Stimulated activated naive CD8-positive, alpha-beta T cell treated with anti-CD3 and anti-CD28 coated beads, Interleukin-15, Interleukin-2, amounts not matched to agents 100 U/mL and 50 U/mL, for 24 hours (primary cell): ENCODE measurements at regions not wholly inside any gene's neighbourhood (a gene's known extent, or its start where the extent isn't known, plus 50 kb on each side); places are given as distances from the start of the nearest gene placed in this dataset.

Experiments used
- ATAC-seq: fragments of 150-1000 bp; cut with Tn5 transposase; one replicate; pipeline ENCODE4 v1.10.0; 2021
- DNase-seq: peaks from one replicate; pipeline ENCODE4 v3.0.0; 2021

GRCh38 chr13:47119575-47120235 is 222.9 kb upstream of the HTR2A start:
- ATAC-seq: no peak
- no peak for DNase-seq

- ATAC-seq (no peak), DNase-seq (no peak)
Observed at GRCh38 chr13:47117268-47117667, 220.4 kb upstream of the HTR2A start.

DNA sequence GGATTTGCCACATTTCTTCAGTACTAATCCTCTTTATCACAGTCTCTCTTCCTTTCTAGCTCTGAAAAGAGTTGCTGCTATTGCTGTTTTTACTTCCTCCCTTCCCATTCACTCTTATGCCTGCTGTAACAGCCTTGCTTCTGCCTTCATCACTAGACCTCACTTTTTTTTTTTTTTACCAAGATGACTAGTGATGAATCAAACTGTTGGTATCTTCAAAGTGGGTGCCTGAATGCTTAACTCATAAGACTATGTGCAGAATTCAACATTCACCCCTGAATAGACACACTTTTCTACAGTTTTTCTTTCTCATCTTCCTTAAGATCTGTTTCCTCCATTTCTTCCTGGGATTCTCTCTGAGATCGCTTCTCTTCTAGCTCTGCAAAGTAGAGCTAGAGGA is 217.2 kb upstream of the HTR2A start:
- no peak for DNase-seq
- ATAC-seq: no peak

- ATAC-seq: no peak
- DNase-seq: no peak
Observed at GRCh38 chr13:47112903-47113299, 216.0 kb upstream of the HTR2A start.

DNA sequence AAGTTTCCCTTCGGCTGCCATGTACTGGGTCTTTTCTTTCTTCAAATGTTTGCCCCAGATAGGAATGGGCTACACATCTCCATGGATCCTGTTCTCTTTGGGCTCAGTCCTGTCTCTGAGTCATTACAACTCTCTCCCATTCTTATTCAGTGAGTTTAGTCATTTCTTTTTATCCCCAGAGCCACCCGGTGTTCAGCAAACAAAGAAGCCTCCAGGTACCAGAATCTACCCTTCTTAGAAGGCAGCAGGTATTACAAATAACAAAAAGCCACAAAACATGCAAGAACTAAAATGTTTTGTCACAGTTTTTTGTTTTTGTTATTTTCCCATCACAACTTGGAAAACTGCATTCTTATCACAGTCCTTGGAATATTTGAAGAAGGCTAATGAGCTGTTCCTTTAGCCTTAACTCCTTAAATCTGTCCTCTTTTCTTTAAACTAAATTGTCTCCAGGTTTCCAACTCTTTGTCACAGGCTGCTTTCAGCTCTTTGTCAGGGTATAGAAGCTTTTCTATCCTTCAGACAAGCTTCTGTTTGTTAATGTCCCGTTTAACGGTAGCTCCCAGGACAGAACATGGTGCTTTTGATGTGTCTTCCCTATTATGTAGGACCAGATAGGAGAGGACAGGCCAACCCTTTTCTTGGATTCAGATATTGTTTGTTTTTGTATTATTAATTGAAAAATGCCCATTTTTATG is 215.5 kb upstream of the HTR2A start:
- DNase-seq (no peak), ATAC-seq (no peak)

DNA sequence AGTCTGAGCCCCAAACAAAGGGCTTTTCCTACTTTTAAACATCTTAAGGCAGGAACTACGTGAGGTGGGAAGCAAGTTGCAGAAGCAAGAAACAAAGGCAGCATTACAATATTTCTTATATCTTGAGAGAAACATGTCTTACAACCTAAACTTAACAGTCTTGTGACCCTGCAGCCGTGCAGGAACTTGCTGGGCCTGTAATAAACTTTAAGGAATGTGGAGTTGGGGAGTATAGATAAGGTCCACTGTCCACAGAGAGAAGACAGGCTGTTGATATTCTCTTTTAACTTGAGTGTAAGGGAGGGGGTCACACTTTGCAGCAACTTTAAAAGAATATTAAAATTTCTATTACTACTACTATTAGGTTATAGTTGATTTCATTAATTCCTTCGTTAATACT is 214.6 kb upstream of the HTR2A start:
- DNase-seq (no peak), ATAC-seq (no peak)

DNA sequence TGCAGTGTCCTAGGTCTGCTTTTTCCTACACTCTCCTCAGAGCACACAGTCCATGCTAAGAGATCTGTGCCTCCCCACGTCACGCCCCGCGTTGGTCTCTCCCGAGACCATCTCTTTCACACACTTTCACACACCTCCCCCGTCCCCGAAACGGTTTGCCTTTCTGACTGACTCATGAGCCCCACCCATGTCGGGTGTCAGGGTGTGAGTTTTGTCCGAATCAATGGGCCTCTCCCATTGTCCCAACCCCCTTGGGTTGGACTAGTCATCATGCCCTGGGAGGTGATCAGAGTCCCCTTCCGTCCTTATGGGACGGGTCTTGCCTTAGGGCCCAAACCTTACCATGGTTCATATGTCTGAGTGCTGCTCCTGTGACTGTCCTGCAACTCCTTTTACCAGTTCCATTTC is 214.0 kb upstream of the HTR2A start:
- DNase-seq: no peak
- no peak for ATAC-seq

DNA sequence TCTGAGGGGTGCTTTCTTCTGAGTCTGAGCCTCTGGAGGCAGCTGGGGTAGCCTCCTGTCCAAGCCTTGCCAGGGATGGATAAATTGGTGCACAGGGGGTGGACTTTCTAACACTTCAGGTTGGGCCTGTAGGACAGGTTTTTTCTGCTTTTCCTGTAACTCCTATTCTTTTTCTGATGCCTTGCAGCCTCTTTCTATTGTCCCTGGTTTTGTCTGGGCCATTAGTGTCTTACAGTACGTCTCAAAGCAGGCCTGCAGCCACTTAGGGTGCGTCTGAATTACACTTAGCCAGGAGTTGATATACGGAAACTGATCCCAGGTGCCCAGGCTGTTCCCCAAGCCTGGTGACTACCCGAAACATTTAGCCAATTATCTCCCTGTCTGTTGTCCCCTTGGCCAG is 213.3 kb upstream of the HTR2A start:
- ATAC-seq: no peak
- no peak for DNase-seq

DNA sequence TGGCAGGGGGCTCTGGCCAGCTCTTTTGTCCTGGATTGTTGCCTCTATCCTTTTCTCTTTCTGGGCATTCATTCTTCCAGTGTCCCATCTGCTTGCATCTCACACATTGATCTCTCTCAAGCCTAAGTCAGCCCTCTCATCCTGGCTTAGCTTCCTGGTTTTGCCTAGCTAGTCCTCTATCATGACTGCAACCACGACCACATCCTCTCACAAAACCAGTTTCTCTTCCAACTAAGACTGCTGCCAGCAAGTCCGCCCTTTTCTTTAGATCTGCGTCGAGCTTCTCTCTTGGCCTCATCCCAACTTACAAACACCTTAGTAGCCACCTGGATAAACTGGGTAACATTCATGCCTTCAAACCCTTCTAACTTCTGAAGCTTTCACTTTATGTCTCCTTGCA is 212.2 kb upstream of the HTR2A start:
- no peak for DNase-seq
- ATAC-seq: no peak

GRCh38 chr13:47100214-47100853 is 203.5 kb upstream of the HTR2A start:
- DNase-seq: no peak
- no peak for ATAC-seq

DNA sequence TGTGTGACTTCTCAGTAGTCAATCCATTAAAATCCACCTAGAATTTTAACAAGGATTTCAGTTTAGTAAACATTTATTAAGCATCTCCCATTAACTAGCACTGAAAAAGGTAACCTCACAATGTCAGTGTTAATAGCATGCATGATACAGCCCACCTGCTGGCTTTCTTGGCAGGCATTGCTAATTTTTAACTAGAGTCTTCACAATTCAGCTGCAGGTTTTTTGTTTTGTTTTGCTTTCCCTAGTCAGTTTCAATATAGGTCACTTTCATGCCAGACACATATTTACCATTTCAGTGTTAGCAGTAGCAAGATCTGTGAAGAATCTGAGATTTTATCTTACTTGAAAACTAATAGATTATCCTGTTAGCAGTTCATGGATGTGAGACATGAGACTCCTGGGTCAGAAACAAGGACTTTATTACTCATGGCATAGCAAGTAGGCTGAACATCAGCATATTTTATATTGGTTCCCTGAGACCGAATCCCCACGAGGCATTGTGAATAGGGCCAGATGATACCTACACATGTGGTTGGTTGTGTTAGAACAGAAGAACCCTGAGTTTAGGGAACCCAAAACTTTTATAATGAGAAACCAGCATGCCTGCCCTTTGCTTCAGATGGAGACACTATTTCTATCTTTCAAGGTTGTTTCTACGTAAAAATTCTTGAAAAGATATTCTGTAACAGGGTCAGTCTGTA is 198.0 kb upstream of the HTR2A start:
- ATAC-seq (no peak), DNase-seq (no peak)

DNA sequence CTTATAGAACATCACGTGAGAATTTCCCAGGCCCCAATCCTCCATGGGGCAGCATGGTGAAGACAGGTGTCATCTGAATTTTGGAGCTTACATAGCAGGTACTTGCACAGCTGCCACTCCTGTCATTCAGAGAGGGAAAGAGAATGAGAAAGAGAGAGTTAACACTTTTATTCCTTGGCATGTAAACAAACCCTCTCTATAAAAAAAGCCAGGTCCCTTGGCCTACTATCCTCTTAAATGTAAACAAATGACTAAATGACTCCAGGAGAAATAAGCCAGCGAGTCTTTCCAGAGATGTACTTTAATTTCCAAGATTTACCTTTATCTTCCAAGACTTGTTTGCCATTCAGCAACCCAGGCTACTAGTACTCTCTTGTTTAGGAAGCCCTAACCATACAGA is 195.3 kb upstream of the HTR2A start:
- ATAC-seq (no peak), DNase-seq (no peak)

DNA sequence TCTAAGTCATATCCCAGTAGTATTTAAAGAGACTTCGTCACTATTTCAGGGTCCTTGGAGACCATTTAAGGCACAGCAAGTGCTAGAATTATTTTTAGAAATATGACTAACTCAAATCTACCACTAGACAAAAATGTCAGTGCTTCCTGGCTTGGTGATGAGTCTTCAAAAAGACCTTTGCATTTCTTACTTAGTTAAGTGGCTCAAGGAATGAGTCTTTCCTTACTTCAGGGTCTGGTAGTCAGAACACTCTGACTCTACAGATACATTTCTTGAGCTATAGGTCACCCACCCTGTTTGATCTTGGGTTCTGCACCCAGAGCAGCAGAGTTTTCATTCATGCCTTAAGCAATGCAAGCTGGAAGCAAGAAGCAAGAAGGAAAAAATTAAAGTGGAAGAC is 191.0 kb upstream of the HTR2A start:
- ATAC-seq (no peak), DNase-seq (no peak)

DNA sequence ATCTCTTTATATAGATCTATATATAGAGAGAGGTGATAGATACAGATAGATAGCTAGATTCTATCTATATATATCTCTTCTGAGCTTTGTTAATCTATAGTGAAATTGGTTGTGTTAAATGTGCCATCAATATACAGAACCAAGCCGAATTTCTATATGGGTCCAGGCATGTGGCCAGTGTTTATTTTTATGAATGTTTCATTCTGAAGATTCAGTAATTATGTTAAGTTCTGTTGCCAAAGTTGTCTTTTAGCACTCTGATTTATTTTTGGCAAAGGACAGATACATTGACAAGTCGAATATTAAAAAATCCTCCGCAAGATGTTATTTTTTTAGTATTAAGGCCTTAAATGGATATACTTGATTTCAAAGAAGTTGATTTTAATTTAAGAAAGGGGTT is 190.4 kb upstream of the HTR2A start:
- no peak for ATAC-seq
- no peak for DNase-seq

GRCh38 chr13:47085346-47085745 is 188.5 kb upstream of the HTR2A start:
- no peak for ATAC-seq
- DNase-seq: no peak

GRCh38 chr13:47081850-47082249 is 185.0 kb upstream of the HTR2A start:
- DNase-seq (no peak), ATAC-seq (no peak)

DNA sequence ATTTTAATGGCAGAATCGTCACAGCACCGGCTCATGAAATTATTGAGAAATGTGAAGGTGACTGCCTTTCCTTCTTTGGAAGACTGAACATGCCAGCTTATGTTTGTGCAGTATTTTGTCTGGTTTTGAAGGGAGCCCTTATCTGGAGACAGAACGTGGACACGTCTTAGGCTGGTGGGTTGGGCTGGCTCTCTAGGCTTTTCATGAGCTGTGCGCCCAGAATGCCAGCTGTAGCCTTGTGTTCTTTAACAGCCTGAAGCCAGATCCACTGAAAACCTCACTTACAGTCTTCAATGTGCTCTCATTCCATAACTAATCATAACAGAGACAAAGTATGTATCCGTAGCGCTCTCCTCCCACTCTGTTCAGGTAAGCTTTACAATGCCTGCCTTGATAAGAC is 184.4 kb upstream of the HTR2A start:
- DNase-seq (no peak), ATAC-seq (no peak)

- ATAC-seq (no peak), DNase-seq (no peak)
Observed at GRCh38 chr13:47080621-47081020, 183.8 kb upstream of the HTR2A start.

DNA sequence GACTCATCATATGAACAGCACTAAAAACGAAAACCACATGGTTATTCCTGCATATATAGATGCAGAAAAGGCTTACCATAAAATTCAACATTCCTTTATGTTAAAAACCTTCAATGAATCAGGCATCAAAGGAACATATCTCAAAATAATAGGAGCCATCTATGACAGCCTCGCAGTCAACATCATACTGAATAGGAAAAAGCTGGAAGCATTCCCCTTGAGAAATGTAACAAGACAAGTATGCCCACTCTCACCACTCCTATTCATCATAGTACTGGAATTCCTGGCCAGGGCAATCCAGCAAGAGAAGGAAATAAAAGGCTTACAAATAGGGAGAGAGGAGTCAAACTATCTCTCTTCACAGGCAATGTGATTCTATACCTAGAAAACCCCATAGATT is 179.6 kb upstream of the HTR2A start:
- no peak for ATAC-seq
- no peak for DNase-seq

- no peak for ATAC-seq
- no peak for DNase-seq
Observed at GRCh38 chr13:47069133-47069532, 172.3 kb upstream of the HTR2A start.

- no peak for ATAC-seq
- DNase-seq: no peak
Observed at GRCh38 chr13:47067306-47067705, 170.5 kb upstream of the HTR2A start.

DNA sequence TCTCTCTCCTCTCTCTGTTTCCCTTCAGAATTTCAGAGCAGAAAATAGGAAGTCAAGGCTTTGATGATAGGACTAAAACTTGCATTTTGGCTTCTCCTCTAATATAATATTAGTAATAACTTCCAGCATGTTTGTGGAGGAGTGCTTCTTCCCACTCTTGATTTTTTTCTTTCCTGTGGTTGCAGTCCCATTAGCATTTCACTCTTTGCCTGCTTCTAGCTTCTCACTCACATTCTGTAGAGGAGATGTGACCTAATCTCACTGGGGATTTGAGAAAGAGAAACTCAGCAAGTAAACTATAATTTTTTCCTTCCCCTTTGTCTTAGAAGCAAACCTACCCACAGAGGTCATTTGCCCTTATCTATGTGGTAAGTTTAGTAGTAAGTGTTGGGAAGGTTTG is 169.4 kb upstream of the HTR2A start:
- no peak for ATAC-seq
- DNase-seq: no peak

- no peak for DNase-seq
- ATAC-seq: no peak
Observed at GRCh38 chr13:47064381-47064780, 167.5 kb upstream of the HTR2A start.
